H1 (cell line): ENCODE measurements at regions not wholly inside any gene's neighbourhood (a gene's known extent, or its start where the extent isn't known, plus 50 kb on each side); places are given as distances from the start of the nearest gene placed in this dataset.

ENCODE experiments used
- CTCF ChIA-PET: fragments of 300-600 bp; sonication (Branson Sonifier 250); formaldehyde crosslinking; loops from one replicate; lab custom pipeline; 2021; ENCODE audit not compliant: partially characterized antibody; lab: Charles Lee
- POLR2A ChIA-PET: fragments of 300-600 bp; sonication (Branson Sonifier 250); formaldehyde crosslinking; loops from one replicate; lab custom pipeline; 2021; ENCODE audit warnings: inconsistent platforms; ENCODE audit not compliant: partially characterized antibody; lab: Charles Lee
- DNase-seq, 2 experiments: peaks; one replicate each; pipeline versions ENCODE4 v3.0.0 to v3.0.0-alpha.2; 2010 to 2022; ENCODE audit warnings: low spot score in 2 of 2, low read depth in 1 of 2, mixed read lengths in 1 of 2
- FAIRE-seq: peaks from 2 replicates; lab custom pipeline; 2011; peaks lifted over from hg19 to GRCh38; lab: Jason Lieb, UNC
- H2AFZ ChIP-seq: 2 replicates; pipeline ENCODE4 v1.8.1; 2012; ENCODE audit warnings: low read length, inconsistent platforms
- H2AK5ac ChIP-seq: 2 replicates; pipeline ENCODE4 v1.6.1; 2013; ENCODE audit warnings: low read depth, low read length
- H2BK120ac ChIP-seq: replicated peaks from 2 replicates; pipeline ENCODE3; 2013; ENCODE audit warnings: low read depth, low read length, inconsistent platforms
- H2BK12ac ChIP-seq: 2 replicates; pipeline ENCODE4 v1.6.1; 2013; ENCODE audit warnings: low read depth, low read length
- H2BK15ac ChIP-seq: 2 replicates; pipeline ENCODE4 v1.6.1; 2013; ENCODE audit warnings: low read length
- H2BK20ac ChIP-seq: 2 replicates; pipeline ENCODE4 v1.6.1; 2013; ENCODE audit warnings: low read length
- H2BK5ac ChIP-seq: 2 replicates; pipeline ENCODE4 v1.6.1; 2013; ENCODE audit warnings: low read depth, low read length
- H3K14ac ChIP-seq: 2 replicates; pipeline ENCODE4 v1.6.1; 2013; ENCODE audit warnings: inconsistent platforms; ENCODE audit not compliant: insufficient read length
- H3K18ac ChIP-seq: 2 replicates; pipeline ENCODE4 v1.6.1; 2013; ENCODE audit warnings: low read length; ENCODE audit errors: extremely low read depth
- H3K23ac ChIP-seq: 2 replicates; pipeline ENCODE4 v1.6.1; 2013; ENCODE audit warnings: inconsistent platforms; ENCODE audit not compliant: insufficient read length
- H3K23me2 ChIP-seq: 2 replicates; pipeline ENCODE4 v1.6.1; 2013; ENCODE audit warnings: low read depth, low read length
- H3K27ac ChIP-seq: 2 replicates; pipeline ENCODE4 v1.6.1; 2011; ENCODE audit warnings: low read depth, low read length, inconsistent platforms
- H3K27me3 ChIP-seq, 4 experiments: replicated peaks in 1 of 4; 1 replicate in 1 of 4; 2 replicates in 3 of 4; pipeline versions ENCODE4 v1.6.1 to v1.8.1; 2011 to 2013; ENCODE audit warnings: low read length in 3 of 4, mild to moderate bottlenecking in 3 of 4, inconsistent platforms in 2 of 4, mixed read lengths in 2 of 4, moderate library complexity in 1 of 4; ENCODE audit not compliant: control insufficient read depth in 3 of 4, insufficient read depth in 3 of 4; ENCODE audit errors: extremely low read depth in 1 of 4
- H3K36me3 ChIP-seq, 4 experiments: 2 replicates each; pipeline versions ENCODE4 v1.6.1 to v1.8.1; 2011 to 2013; ENCODE audit warnings: mild to moderate bottlenecking in 4 of 4, low read length in 3 of 4, moderate library complexity in 2 of 4, control low read depth in 1 of 4, inconsistent platforms in 1 of 4; ENCODE audit not compliant: insufficient read depth in 4 of 4, control insufficient read depth in 2 of 4
- H3K4ac ChIP-seq: replicated peaks from 2 replicates; pipeline ENCODE3; 2013; ENCODE audit warnings: low read length, low read depth, mixed read lengths, inconsistent platforms; ENCODE audit not compliant: insufficient read length
- H3K4me1 ChIP-seq, 4 experiments: replicated peaks in 1 of 4; 1 replicate in 1 of 4; 2 replicates in 3 of 4; pipeline versions ENCODE4 v1.6.1 to v1.8.1; 2011 to 2013; ENCODE audit warnings: low read length in 3 of 4, inconsistent platforms in 2 of 4, mixed read lengths in 1 of 4; ENCODE audit not compliant: insufficient read depth in 4 of 4, control insufficient read depth in 3 of 4
- H3K4me2 ChIP-seq, 2 experiments: 2 replicates each; pipeline versions ENCODE4 v1.6.1 to v1.8.1; 2011 to 2013; ENCODE audit warnings: low read depth in 2 of 2, low read length in 2 of 2, control low read depth in 1 of 2, inconsistent platforms in 1 of 2, mild to moderate bottlenecking in 1 of 2; ENCODE audit not compliant: insufficient read depth in 1 of 2
- H3K4me3 ChIP-seq, 4 experiments: fragments of 200-600, 300-600 bp in 1 of 4; sonication (generic), shearing (Covaris generic), sonication (Bioruptor Twin) in 1 of 4; 2 replicates each; pipeline versions ENCODE4 v1.5.1 to v1.8.1; 2011 to 2016; ENCODE audit warnings: low read length in 4 of 4, low read depth in 3 of 4, control low read depth in 2 of 4, inconsistent platforms in 2 of 4, mild to moderate bottlenecking in 2 of 4, mixed read lengths in 1 of 4, moderate library complexity in 1 of 4; ENCODE audit not compliant: insufficient read depth in 2 of 4; ENCODE audit errors: extremely low read depth in 1 of 4
- H3K56ac ChIP-seq: replicated peaks from 2 replicates; pipeline ENCODE3; 2013; ENCODE audit warnings: low read depth, mild to moderate bottlenecking, mixed read lengths, low read length, inconsistent platforms; ENCODE audit not compliant: insufficient read length
- H3K79me1 ChIP-seq: 2 replicates; pipeline ENCODE4 v1.6.1; 2013; ENCODE audit warnings: low read depth, low read length, control low read depth
- H3K79me2 ChIP-seq, 2 experiments: 2 replicates each; pipeline versions ENCODE4 v1.6.1 to v1.8.1; 2012 to 2013; ENCODE audit warnings: low read length in 2 of 2, mild to moderate bottlenecking in 2 of 2, inconsistent platforms in 1 of 2; ENCODE audit not compliant: insufficient read depth in 2 of 2, control insufficient read depth in 1 of 2
- H3K9ac ChIP-seq, 4 experiments: replicated peaks in 1 of 4; 1 replicate in 1 of 4; 2 replicates in 3 of 4; pipeline versions ENCODE4 v1.6.1 to v1.8.1; 2011 to 2013; ENCODE audit warnings: low read depth in 3 of 4, low read length in 3 of 4, control low read depth in 2 of 4, mild to moderate bottlenecking in 2 of 4, moderate library complexity in 2 of 4, inconsistent platforms in 1 of 4; ENCODE audit errors: extremely low read depth in 1 of 4
- H3K9me3 ChIP-seq, 2 experiments: 2 replicates each; pipeline versions ENCODE4 v1.6.1 to v1.8.1; 2012 to 2013; ENCODE audit warnings: mild to moderate bottlenecking in 2 of 2, moderate library complexity in 2 of 2, control low read depth in 1 of 2, inconsistent platforms in 1 of 2, low read depth in 1 of 2, low read length in 1 of 2, mixed read lengths in 1 of 2; ENCODE audit not compliant: insufficient read depth in 2 of 2
- H4K20me1 ChIP-seq, 2 experiments: replicated peaks in 1 of 2; 2 replicates each; pipeline versions ENCODE3 to v1.8.1; 2011 to 2013; ENCODE audit warnings: inconsistent platforms in 2 of 2, low read length in 2 of 2, mild to moderate bottlenecking in 1 of 2; ENCODE audit not compliant: insufficient read depth in 2 of 2, control insufficient read depth in 1 of 2
- H4K5ac ChIP-seq: 2 replicates; pipeline ENCODE4 v1.6.1; 2013; ENCODE audit warnings: low read length, low read depth, mixed read lengths, inconsistent platforms; ENCODE audit not compliant: insufficient read length
- H4K8ac ChIP-seq: 2 replicates; pipeline ENCODE4 v1.8.0; 2013; ENCODE audit warnings: mild to moderate bottlenecking, moderate library complexity, low read length, inconsistent platforms; ENCODE audit not compliant: insufficient read depth; ENCODE audit errors: extremely low read depth
- H4K91ac ChIP-seq: replicated peaks from 2 replicates; pipeline ENCODE3; 2013; ENCODE audit warnings: low read length, mixed read lengths, inconsistent platforms; ENCODE audit not compliant: insufficient read length
- HDAC2 ChIP-seq, 2 experiments: fragments of 300-600 bp in 1 of 2; sonication (generic) in 1 of 2; IDR thresholded peaks; 2 replicates each; pipeline ENCODE4 v1.6.1; 2011 to 2012; ENCODE audit warnings: low read depth in 2 of 2, low read length in 2 of 2, mild to moderate bottlenecking in 2 of 2, moderate library complexity in 2 of 2, borderline replicate concordance in 1 of 2, inconsistent platforms in 1 of 2
- POLR2A ChIP-seq, 2 experiments: IDR thresholded peaks; 1 replicate in 1 of 2; 2 replicates in 1 of 2; pipeline ENCODE4 v1.6.1; 2011; ENCODE audit warnings: low read depth in 2 of 2, low read length in 2 of 2, mild to moderate bottlenecking in 2 of 2; ENCODE audit errors: control extremely low read depth in 1 of 2
- POLR2AphosphoS5 ChIP-seq: IDR thresholded peaks from 2 replicates; pipeline ENCODE4 v1.6.1; 2011; ENCODE audit warnings: low read depth, low read length
- TAF7 ChIP-seq: optimal IDR thresholded peaks from 2 replicates; pipeline ENCODE3; 2011; ENCODE audit warnings: low read depth, mild to moderate bottlenecking, inconsistent platforms, low read length, moderate library complexity, borderline replicate concordance

DNA sequence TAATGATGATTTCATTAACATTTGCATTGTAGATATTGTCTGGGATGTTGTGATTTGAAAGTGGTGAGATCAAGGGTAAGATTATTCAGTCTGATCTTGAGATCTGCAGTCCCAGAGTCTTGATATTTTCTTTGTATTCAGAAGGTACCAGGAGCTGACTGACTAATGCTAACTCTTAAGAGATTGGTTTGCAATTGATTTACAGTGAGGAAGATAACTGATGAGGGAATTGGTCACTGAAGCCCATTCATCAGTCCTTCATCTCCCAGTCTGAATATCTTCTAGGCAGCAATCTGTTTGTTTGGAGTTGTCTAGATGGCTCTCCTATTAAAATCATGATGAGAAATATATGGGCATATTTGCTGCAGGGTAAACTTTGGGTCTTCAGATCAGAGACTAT, 473.7 kb downstream of the ARL4A start:
- Histone ChIP-seq H3K14ac (no peak overlapping the region), H3K27ac (no peak overlapping the region), H3K56ac (no peak overlapping the region), H2BK15ac (no peak overlapping the region), H3K79me2 (no peaks in the 10 kb centered on the region), H3K9me3 (no peaks in the 10 kb centered on the region), H3K79me1 (no peaks in the 10 kb centered on the region), H4K8ac (no peak overlapping the region), H3K4ac (no peak overlapping the region), H4K20me1 (no peaks in the 10 kb centered on the region), H2BK120ac (no peak overlapping the region), H3K4me2 (no peak overlapping the region), H2AFZ (no peak overlapping the region), H3K4me3 (no peak overlapping the region), H2AK5ac (no peak overlapping the region), H3K23me2 (no peaks in the 10 kb centered on the region; the same call in 1 of the 2 replicates), H2BK5ac (no peak overlapping the region), H3K9ac (no peak overlapping the region), H2BK12ac (no peak overlapping the region), H3K23ac (no peak overlapping the region), H3K18ac (no peak overlapping the region), H3K36me3 (no peaks in the 10 kb centered on the region), H4K91ac (no peak overlapping the region), H2BK20ac (no peak overlapping the region), H4K5ac (no peak overlapping the region), H3K4me1 (no peaks in the 10 kb centered on the region), H3K27me3 (no peaks in the 10 kb centered on the region)
- no peak for FAIRE-seq
- CTCF ChIA-PET = no interaction called here
- no peak for DNase-seq
- TF ChIP-seq POLR2A (IDR thresholded peaks at IDR 0.05; ENCODE audit: control extremely low read depth in 1 of 2, low read depth in 2 of 2, low read length in 2 of 2) (peak in 1 of 2 experiments; percentile 56; a peak in 2 of 3 replicates), TAF7 (peak; percentile 85), POLR2AphosphoS5 (peak; percentile 37; the same call in 1 of the 2 replicates), HDAC2 (IDR thresholded peaks at IDR 0.05; ENCODE audit: borderline replicate concordance in 1 of 2, low read depth in 2 of 2, low read length in 2 of 2) (no peak)
- POLR2A ChIA-PET = no interaction called here
